Vagina (tissue), 2 donors: ENCODE measurements at regions not wholly inside any gene's neighbourhood (a gene's known extent, or its start where the extent isn't known, plus 50 kb on each side); places are given as distances from the start of the nearest gene placed in this dataset.

Source experiments
- POLR2A ChIP-seq, 2 donors: fragments of 450-650 bp; IDR thresholded peaks; one replicate each; pipeline ENCODE4 v1.6.1; 2017; ENCODE audit warnings: antibody characterized with exemption in 2 of 2, mild to moderate bottlenecking in 2 of 2, moderate library complexity in 2 of 2
- POLR2AphosphoS5 ChIP-seq, 2 donors: sonication (generic); formaldehyde crosslinking; IDR thresholded peaks; one replicate each; pipeline ENCODE4 v1.9.0; 2017; ENCODE audit warnings: antibody characterized with exemption in 2 of 2, mild to moderate bottlenecking in 2 of 2, low read depth in 1 of 2; ENCODE audit not compliant: insufficient read depth in 1 of 2

DNA sequence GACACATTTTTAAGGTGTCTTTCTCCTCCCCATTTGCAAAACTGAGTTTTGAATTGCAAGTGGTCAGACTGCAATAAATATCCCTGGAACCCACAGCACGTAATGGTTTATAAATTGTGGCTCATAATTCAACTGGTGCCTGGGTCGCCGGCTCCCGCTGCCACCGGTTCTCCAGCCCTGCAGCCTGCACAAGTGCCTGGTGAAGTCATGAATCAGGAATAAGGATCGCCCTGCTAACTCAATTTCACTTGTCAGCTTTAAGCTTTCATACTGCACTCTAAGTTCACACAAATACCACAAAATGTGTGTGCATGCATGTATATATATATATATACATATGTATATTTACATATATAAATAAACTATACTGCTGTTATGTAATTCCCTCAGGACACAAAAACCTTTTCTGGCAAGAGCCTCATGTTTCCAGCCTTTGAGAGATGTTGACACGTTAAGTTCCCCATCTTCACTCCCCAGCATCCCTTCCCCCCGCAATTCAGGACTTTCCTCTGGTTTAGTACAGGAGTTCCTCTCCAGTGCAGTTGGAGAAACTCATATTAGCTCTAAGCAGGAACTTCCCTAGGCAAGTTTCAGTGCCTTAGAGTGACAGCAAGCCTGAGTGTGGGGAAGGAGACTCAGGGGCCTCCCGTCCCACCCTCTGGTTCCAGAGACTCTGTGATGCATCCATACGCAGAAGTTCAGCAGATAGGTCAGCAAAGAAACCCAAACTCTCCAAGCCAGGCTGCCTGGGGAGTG lies 129.2 kb upstream of the UNC5B start:
- no peak for TF ChIP-seq POLR2A (IDR thresholded peaks at IDR 0.05)
- TF ChIP-seq POLR2AphosphoS5 (IDR thresholded peaks at IDR 0.05; ENCODE audit: insufficient read depth in 1 of 2, low read depth in 1 of 2), result no peak
